ENCODE measurements at regions not wholly inside any gene's neighbourhood (a gene's known extent, or its start where the extent isn't known, plus 50 kb on each side); places are given as distances from the start of the nearest gene placed in this dataset.
"Not testable (repeated sequence)": the region's sequence is repeated elsewhere in the genome, so short reads cannot be mapped to it uniquely, and the experiment has no call there.

DNA sequence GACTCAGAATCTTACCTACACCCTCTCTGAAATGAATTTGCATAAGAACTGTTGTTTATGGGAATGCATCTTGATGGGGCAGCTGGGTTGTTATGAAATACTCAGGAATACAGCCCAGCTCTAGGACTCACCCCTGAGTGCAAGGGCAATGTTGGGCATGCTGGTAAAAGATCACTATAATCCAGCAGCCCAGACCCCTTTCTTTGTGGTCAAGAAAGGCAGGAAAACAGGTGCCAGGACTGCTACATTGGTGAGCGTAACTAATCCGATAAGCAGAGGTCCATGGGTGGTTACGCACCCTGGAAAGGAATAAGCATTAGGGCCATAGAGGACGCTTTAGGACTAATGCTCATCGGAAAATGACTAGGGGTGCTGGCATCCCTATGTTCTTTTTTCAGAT is 227.9 kb upstream of the CWC22 start:
- intact Hi-C loops (cut with DNase I): not testable (repeated sequence)

DNA sequence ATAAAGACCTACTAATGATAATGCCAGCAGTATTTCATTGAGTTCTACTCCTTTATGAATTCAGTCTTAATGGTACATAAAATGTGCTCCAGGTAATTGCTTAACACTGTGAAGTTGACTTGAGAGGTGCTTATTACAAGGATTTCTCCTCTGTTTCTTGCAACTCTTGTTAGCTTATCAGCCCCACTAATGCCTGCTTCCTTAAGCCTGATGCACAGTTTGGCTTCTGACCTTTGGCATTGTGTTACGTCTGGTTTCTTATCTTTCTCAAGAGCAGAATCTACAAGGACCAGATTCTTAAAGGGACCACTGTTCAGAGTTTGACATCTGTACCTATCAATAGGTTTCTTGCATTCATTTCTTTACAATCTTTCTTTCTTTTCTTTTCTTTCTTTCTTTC is 223.9 kb upstream of the CWC22 start:
- DNase-seq (ENCODE audit: low spot score): no peak
- intact Hi-C loops (cut with DNase I): no loop called here

More for the DNA sequence above, 227.9 kb upstream of the CWC22 start:
- DNase-seq (ENCODE audit: low spot score): not testable (repeated sequence)

DNA sequence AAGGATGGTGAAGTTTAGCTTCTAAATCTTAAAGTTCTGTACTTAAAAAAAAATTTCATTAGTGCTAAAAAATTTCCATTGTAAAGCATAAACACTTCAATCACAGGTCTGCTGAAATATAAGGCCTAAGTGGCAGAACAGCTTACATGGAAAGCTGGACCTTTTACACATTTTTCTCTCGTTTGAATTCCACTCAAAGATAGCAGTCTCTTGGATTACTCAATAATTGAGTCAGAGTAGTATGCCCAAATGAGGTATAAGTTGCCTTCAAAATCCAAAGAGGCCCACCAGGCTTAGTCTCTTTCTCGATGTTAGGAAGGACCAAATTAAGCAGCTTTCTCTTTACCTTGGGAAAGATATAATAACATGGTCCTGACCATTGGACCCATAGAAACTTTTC is 220.4 kb upstream of the CWC22 start:
- DNase-seq (ENCODE audit: low spot score): no peak
- intact Hi-C loops (cut with DNase I): no loop called here

DNA sequence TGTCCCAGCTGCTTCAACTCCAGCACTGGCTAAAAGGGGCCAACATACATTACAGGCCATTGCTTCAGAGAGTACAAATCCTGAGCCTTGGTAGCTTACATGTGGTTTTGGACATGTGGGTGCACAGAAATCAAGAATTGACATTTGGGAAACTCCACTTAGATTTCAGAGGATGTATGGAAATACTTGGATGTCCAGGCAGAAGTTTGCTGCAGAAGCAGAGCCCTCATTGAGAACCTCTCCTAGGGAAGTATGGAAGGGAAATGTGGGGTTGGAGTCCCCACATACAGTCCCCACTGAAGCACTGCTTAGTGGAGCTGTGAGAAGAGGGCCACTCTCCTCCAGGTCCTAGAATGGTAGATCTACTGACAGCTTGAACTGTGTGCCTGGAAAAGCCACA is 218.0 kb upstream of the CWC22 start:
- no peak for DNase-seq (ENCODE audit: low spot score)
- intact Hi-C loops (cut with DNase I): no loop called here

DNA sequence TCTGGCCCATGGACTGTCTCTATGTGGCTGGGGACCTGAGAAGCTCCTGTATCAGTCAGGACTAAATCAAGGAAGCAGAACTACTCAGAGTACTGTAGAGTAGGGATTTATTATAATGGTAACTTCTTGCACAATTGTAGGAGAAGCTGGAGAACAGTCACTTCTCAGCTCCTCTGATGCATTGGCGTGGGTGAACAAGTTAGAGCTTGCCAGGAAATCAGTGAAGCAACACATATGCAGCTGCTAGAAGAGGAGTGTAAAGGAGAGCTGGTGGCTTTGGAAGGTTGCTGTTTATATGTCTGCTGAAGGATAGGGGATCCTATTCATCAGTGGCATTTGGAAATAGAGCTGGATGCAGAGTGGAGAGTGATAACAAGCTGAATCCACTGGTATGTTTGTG is 215.5 kb upstream of the CWC22 start:
- intact Hi-C loops (cut with DNase I): no loop called here
- DNase-seq (ENCODE audit: low spot score): no peak

DNA sequence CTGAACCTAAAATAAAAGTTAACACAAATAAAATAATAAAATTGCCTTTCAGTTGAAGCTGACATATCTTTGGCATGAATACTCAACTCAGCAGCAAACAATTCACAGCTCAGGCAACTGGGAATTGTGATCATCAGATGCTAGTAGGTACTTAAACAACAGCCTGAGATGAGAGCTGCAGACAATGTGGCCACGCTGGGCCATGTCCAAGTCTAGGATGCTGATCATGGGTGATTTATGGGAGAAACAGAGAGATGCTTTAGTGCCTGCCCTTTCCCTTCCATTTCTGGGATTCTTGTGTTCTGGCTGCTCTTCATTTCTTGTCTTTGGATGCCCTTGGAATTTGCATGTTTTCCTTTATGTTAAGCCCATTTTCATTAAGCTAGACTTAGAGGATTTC is 212.4 kb upstream of the CWC22 start:
- no peak for DNase-seq (ENCODE audit: low spot score)
- intact Hi-C loops (cut with DNase I): no loop called here

DNA sequence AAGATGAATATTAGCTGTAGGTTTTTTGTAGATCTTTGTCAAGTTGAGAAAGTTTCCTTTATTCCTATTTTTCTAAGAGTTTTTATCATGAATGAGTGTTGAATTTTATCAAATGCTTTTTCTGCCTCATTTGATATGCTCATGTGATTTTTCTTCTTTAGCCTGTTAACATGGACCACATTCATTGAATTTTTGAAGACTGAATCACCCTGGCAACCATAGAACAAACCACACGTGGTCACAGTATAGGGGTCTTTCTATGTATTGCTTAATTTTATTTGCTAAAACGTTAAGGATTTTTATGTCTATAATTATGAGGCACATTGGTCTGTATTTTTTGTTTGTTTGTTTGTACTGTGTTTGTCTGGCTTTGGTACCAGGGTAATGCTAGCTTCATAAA is 201.7 kb upstream of the CWC22 start:
- intact Hi-C loops (cut with DNase I): no loop called here
- DNase-seq (ENCODE audit: low spot score): no peak

DNA sequence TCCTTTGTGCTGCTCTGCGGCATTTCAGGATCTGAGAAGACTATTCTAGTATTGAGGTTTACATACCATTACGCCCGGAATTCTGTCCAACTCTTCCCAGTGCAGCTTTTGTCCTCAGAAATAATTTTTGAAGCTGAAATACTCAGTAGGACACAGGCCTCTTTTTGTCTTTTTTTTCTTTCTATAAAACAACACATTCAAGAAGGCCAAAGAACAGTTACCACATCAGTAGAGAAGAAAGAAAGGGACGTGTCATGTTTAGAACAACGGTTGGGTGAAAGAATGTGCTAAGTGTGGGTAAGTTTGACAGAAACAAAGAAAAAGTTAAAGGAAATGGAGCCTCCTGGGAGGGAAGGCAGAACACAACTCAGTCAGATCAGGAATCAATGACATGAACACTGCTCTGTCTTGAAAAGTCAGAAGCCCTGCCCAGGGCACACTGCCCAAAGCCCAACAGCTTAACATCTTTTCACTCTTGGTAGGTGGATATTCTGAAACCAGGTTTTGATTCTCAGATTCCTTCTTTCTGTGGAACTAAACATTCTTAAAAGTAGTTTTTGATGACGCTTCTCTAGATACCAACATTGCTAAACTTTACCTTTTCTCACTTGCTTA is 198.6 kb upstream of the CWC22 start:
- intact Hi-C loops (cut with DNase I): no loop called here
- no peak for DNase-seq (ENCODE audit: low spot score)

DNA sequence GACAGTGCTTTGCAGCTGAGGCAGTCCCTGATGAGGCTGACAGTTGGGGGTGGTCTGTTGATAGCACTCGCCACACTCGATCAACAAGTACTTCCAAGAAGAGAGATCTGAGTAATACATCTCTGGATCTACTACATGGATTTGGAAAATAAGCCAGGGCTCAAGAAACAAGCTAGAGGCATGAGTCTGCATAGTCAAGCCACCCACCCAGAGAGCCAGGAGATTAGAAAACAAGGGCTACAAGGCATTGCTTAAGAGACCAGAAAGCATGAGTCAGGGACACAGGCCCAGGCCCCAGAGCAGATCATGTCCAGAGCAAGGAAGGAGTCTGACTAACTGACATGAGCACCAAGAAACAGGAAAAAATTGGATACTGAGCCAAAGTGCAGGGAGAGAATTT is 196.9 kb upstream of the CWC22 start:
- peak; percentile 81 for DNase-seq (ENCODE audit: low spot score)
- intact Hi-C loops (cut with DNase I): no loop called here

DNA sequence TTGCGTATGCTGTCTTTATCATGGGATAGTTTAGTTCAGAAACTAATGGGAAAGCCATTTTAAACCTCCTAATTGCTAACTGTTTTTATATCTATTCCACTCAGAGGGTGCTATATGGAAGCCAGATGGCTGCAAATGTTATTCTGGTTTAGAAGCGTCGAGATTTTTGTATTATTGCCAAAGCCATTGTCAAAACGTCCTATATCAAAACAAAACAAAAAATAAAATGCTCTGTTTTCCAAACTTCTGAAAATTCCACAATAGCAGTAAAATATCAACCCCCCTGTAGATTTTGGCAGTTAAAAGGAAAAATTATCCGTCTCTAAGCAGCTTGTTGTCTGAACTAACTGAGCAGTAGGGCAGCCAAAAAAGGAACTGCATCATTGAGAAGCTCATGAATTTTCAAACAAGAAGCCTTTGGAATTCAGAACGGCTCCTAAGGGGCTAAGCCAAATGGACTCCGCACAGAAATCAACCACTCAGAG is 195.4 kb upstream of the CWC22 start:
- intact Hi-C loops (cut with DNase I): no loop called here
- DNase-seq (ENCODE audit: low spot score): no peak

DNA sequence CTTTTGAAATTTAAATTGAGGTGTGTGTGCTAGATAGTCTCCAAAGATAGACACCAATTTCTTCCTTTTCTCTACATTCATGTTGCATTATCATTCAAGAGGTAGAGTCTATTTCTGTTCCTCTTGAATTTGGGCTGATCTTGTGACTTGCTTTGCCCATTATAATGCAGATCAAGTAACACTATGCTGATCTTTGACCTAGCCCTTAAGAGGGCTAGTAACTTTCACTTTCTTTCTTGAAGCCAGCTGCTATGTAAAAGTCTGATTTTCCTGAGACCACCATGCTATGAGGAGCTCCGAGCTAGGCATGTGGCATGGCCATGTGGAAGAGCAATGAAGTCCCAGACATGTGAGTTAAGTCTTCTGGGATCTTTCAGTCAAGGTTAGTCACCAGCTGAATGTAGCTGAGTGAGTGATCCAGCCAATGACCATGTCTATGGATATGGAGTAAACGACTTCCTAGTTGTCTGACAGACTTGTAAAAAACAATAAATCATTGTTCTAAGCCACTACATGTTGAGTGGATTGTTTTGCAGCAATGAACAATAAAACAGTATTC is 189.4 kb upstream of the CWC22 start:
- DNase-seq (ENCODE audit: low spot score): no peak
- intact Hi-C loops (cut with DNase I): no loop called here

DNA sequence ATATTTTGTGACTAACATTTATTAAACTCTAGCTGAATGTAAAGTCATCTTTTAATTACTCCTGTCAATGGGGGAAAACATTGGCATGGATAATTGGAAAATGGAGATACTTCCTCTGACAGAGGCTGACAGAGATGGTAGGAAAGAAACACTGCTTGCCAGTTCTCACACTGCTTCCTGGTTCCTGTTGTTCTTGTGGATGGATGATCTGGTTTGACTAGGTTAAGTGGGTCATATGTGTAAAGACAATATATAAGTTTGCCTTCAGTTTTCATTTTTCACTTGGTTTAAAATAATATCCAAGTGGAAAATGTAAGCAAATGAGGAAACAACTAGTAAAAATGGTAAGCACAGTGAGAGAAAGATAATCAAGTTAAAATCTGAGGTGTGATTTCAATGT is 188.8 kb upstream of the CWC22 start:
- intact Hi-C loops (cut with DNase I): no loop called here
- DNase-seq (ENCODE audit: low spot score): no peak

DNA sequence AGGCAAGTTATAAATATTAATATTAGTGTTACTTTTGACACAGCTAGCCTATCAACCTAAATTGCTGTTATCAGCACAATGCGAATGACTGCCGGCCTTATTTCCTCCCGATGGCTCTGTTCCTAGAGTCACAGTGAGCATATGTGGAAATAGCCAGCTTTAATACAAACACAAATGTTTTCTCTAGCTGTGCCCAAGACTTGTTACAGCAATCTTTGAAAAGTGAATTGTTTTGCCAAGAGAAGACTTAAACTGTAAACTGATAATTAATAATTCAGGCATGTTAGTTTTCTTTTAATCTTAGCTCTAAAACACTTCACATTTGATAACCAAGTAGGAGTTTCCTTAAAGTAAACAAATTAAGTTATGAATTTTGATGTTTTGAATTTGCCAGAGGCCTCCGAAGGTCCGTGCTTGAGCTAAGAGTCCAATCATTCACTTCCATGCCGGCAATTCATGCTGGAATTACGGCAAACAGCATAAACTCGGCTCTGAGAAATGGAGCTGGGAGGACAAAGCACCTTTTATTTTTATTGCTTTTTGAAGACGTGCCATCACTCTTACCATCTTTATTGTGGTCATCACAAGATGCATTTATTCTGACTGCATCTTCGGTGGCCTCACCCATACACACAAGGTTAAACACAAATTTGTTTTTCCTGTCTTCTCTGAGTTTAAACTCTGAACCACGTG is 184.5 kb upstream of the CWC22 start:
- intact Hi-C loops (cut with DNase I): no loop called here
- DNase-seq (ENCODE audit: low spot score): no peak

DNA sequence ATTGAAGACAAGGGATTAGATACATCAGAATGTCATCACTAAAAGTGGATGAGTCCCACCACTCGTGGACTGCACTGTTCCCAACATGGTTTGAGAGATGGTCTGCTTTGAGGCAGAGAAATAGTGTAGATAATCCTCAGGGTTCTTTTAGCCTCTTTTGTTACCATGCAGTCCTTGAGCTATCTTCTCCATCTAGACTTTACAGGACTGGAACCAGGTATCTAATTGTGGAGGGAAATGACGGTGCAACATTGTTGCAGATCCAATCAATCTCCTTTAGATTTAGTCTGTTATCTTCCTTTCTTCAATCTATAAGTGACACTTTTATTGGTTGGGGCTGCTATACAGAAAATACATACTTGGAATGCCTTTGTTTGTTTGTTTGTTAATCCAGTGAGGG is 183.8 kb upstream of the CWC22 start:
- intact Hi-C loops (cut with DNase I): no loop called here
- DNase-seq (ENCODE audit: low spot score): no peak

DNA sequence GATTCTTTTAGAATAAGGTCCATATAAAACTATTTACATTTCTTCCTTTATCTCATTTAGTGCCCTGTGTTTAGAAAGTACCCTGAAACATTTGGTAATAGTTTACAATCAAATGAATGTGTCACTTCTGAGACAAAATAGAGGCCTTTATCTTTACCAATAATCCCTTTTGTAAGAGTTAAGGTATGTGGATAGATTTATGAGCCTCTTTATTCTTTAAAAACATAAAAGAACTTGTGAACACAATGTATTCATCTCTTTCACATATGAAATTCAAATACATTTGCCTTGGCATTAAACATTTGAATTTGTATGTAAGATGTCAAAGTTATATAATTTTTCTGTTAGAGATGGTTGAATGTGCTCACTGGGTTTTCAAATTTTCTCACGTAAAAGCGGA is 180.5 kb upstream of the CWC22 start:
- intact Hi-C loops (cut with DNase I): no loop called here
- DNase-seq (ENCODE audit: low spot score): no peak

DNA sequence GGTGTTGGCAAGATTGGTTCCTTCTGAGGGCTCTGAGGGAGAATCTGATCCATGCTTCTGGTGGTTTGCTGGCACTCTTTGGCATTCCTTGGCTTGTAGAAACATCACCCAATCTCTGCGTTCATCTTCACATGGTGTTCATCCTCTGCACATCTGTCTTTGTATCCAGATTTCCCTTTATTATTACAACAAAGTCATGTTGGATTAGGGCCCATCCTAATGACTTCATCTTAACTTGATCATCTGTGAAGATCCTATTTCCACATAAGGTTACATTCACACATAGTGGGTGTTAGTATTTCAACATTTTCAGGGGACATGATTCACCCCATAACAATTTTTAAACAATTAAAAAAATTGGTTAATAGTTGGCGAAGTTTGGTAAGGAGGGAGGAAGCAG is 177.4 kb upstream of the CWC22 start:
- no peak for DNase-seq (ENCODE audit: low spot score)
- intact Hi-C loops (cut with DNase I): no loop called here

DNA sequence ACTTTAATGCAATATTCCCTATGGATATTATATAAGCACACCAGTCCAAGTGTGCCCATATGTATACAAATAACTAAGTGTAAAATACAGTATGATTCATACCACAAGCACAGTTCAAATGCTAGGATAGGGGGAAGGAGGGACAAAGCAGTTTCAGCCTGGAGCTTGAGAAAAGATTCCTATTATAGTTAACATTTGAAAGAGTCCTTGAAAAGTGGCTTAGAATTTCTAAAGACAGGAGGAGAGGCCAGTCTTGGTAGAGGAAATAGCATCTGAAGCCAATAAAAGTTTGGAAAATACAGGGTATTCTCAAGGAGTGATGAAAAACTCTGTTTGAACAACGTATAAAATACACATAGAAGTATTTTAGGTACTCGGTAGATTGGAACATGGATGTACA is 173.4 kb upstream of the CWC22 start:
- intact Hi-C loops (cut with DNase I): no loop called here
- DNase-seq (ENCODE audit: low spot score): no peak

DNA sequence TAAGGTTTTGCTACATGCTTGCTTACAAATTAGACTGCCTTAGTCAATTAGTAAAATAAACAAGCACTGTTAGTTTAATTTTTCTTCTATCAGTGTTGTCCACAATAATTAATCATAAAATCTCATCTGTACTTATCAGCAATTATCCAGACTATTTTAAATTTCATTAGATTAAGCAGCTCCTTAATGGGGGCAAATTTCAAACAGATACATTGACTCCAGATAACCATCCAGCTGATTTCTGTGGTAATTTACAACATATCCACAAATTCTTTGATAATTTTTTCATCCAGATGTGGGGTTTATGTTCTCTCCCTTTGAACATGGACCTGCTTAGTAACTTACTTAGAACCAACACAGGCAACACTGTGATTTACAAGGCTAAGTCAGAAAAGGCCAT is 170.4 kb upstream of the CWC22 start:
- intact Hi-C loops (cut with DNase I): no loop called here
- DNase-seq (ENCODE audit: low spot score): no peak

DNA sequence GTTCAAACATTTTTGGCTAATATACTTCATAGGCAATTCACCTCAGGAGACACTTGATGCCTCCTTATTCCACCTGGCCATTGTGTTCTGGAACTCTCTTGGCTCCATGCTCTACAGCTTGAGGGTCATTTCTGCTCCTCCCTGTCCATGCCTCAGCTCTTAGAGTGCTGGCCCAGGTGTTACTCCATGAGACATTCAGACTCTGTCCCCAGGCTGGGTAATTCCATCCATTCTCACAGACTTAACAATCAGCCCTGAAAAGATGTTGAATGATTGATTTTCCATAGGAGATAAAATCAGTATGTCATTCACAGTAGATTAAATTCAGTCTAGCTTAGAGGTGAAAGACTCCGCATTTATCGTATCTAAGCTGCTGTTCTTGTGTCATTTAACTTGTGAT is 168.6 kb upstream of the CWC22 start:
- no peak for DNase-seq (ENCODE audit: low spot score)
- intact Hi-C loops (cut with DNase I): no loop called here

DNA sequence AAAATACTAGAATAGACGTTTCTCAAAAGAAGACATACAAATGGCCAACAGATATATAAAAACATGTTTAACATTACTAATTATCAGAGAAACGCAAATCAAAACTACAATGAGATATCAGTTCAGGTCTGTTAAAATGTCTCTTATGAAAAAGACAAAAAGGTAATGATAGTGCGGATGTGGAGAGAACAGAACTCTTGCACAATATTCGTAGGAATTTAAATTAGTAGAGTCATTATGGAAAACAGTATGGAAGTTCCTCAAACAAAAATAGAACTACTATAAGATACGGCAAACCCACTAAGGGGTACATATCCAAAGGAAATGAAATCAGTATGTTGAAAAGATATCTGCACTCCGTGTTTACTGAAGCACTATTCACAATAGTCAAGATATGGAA is 167.5 kb upstream of the CWC22 start:
- DNase-seq (ENCODE audit: low spot score): no peak
- intact Hi-C loops (cut with DNase I): no loop called here

DNA sequence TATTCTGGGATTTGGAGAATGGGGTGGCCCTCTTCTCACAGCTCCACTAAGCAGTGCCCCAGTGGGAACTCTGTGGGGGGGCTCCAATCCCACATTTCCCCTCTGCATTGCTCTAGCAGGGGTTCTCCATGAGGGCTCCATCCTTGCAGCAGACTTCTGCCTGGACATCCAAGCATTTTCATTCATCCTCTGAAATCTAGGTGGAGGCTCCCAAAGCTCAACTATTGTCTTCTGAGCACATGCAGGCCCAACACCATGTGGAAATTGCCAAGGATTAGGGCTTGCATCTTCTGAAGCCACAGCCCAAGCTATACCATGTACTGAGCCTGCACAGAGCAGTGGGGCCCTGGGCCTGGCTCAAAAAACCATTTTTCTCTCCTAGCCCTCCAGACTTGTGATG is 162.4 kb upstream of the CWC22 start:
- intact Hi-C loops (cut with DNase I): no loop called here
- no peak for DNase-seq (ENCODE audit: low spot score)

Data from posterior vena cava (tissue), 2 donors.